ENCODE measurements at regions not wholly inside any gene's neighbourhood (a gene's known extent, or its start where the extent isn't known, plus 50 kb on each side); places are given as distances from the start of the nearest gene placed in this dataset.

- TF ChIP-seq, protein P1, sequence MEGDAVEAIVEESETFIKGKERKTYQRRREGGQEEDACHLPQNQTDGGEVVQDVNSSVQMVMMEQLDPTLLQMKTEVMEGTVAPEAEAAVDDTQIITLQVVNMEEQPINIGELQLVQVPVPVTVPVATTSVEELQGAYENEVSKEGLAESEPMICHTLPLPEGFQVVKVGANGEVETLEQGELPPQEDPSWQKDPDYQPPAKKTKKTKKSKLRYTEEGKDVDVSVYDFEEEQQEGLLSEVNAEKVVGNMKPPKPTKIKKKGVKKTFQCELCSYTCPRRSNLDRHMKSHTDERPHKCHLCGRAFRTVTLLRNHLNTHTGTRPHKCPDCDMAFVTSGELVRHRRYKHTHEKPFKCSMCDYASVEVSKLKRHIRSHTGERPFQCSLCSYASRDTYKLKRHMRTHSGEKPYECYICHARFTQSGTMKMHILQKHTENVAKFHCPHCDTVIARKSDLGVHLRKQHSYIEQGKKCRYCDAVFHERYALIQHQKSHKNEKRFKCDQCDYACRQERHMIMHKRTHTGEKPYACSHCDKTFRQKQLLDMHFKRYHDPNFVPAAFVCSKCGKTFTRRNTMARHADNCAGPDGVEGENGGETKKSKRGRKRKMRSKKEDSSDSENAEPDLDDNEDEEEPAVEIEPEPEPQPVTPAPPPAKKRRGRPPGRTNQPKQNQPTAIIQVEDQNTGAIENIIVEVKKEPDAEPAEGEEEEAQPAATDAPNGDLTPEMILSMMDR (IDR thresholded peaks at IDR 0.05 in 2 of 3, conservative IDR thresholded peaks at IDR 0.05 in 1 of 3; ENCODE audit: borderline replicate concordance in 1 of 3, insufficient read depth in 1 of 3, low read depth in 2 of 3, low read length in 2 of 3): no peak
- no peak for TF ChIP-seq EGR1 (IDR thresholded peaks at IDR 0.05; ENCODE audit: low read depth)
Measured at GRCh38 chr4:166314902-166315301, 441.9 kb downstream of the TLL1 start.

All from HCT116 (cell line).